ENCODE measurements at regions not wholly inside any gene's neighbourhood (a gene's known extent, or its start where the extent isn't known, plus 50 kb on each side); places are given as distances from the start of the nearest gene placed in this dataset.

DNA sequence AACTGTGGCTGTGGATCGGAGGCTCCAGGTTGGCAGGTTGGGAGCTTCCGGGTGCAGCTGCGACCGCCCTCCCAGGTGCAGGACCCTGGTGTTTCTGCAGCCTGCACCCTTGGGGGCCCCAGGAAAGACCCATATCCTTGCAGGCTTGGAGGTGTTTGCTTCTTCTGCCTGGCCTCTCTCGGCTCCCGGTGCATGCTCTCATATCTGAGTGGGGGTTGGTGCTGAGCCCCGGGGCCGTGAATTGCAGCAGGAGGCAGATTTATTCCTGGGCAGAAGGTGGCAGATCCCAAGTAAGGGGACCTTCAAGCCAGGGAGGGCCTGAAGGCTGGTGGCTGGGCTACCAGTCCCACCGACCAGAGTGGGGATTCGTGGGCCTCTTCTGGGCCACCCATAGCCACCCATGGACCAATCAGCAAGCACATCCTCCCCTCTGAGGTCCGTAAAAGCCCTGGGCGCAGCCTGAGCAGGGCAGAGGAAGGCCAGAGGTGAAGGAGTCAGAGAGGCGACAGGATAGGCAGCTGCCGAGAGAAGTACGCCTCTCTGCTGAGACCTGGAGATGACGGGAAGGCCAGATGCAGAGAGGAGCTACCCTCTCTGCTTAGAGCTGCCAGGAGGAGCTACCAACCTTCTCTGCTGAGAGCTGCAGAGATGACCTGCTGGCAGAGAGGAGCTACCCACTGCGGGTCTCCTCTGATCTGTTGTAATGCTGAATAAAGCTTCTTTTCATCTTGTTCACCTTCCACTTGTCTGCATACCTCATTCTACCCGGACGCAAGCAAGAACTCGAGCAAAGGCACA lies 1279.0 kb upstream of the LRRTM1 start:
- no peaks in the 10 kb centered on the region for H3K27me3 ChIP-seq (ENCODE audit: control insufficient read depth, low read length)
- no peaks in the 10 kb centered on the region for H3F3A ChIP-seq (ENCODE audit: control insufficient read depth, insufficient read depth)
- no peaks in the 10 kb centered on the region for H3K9me3 ChIP-seq (ENCODE audit: control insufficient read depth, insufficient read depth, low read length)
- H3K4me3 ChIP-seq (ENCODE audit: low read length): no peak overlapping the region
- TF ChIP-seq, protein P1, sequence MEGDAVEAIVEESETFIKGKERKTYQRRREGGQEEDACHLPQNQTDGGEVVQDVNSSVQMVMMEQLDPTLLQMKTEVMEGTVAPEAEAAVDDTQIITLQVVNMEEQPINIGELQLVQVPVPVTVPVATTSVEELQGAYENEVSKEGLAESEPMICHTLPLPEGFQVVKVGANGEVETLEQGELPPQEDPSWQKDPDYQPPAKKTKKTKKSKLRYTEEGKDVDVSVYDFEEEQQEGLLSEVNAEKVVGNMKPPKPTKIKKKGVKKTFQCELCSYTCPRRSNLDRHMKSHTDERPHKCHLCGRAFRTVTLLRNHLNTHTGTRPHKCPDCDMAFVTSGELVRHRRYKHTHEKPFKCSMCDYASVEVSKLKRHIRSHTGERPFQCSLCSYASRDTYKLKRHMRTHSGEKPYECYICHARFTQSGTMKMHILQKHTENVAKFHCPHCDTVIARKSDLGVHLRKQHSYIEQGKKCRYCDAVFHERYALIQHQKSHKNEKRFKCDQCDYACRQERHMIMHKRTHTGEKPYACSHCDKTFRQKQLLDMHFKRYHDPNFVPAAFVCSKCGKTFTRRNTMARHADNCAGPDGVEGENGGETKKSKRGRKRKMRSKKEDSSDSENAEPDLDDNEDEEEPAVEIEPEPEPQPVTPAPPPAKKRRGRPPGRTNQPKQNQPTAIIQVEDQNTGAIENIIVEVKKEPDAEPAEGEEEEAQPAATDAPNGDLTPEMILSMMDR (IDR thresholded peaks at IDR 0.05; ENCODE audit: low read depth, low read length, poor library complexity, severe bottlenecking): no peak
- TF ChIP-seq EZH2phosphoT487 (IDR thresholded peaks at IDR 0.05; ENCODE audit: borderline replicate concordance, low read length): no peak
- H4K20me1 ChIP-seq (ENCODE audit: control insufficient read depth, insufficient read depth, low read depth, low read length): no peaks in the 10 kb centered on the region
- H3K36me3 ChIP-seq (ENCODE audit: control insufficient read depth, low read length): no peaks in the 10 kb centered on the region
- H3K4me1 ChIP-seq (ENCODE audit: control insufficient read depth, low read length): no peaks in the 10 kb centered on the region
- no peaks in the 10 kb centered on the region for H3K79me2 ChIP-seq (ENCODE audit: control insufficient read depth, low read length)
- H3K27ac ChIP-seq (ENCODE audit: low read depth, low read length): no peak overlapping the region
- H3K4me2 ChIP-seq (ENCODE audit: low read length): no peak overlapping the region
- H3K9me2 ChIP-seq (replicated peaks; ENCODE audit: control insufficient read depth, low read length): no peaks in the 10 kb centered on the region; the same call in 1 of the 2 replicates

DNA sequence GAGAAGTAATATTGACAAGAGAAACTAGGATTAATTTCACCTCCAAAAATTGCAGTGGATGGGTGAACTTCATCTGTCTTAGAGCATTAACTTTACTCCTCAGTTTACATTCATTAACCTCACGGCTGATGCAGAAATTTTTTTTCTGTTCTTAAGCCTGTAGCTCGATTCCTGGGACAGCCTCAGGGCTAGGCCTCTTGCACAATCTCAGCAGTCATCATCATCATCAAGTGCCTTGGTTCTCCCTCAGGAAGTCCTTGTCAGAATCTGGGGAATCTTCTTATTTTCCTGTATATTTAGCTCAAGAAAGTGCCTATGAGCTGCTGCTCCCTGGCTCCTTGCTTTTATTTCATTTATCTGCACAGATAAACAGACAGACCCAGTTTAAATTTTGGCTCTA lies 1272.2 kb upstream of the LRRTM1 start:
- H4K20me1 ChIP-seq (ENCODE audit: control insufficient read depth, insufficient read depth, low read depth, low read length): no peaks in the 10 kb centered on the region
- no peak overlapping the region for H3K4me2 ChIP-seq (ENCODE audit: low read length)
- H3F3A ChIP-seq (ENCODE audit: control insufficient read depth, insufficient read depth): no peaks in the 10 kb centered on the region
- no peaks in the 10 kb centered on the region for H3K27me3 ChIP-seq (ENCODE audit: control insufficient read depth, low read length)
- no peaks in the 10 kb centered on the region for H3K9me3 ChIP-seq (ENCODE audit: control insufficient read depth, insufficient read depth, low read length)
- H3K4me3 ChIP-seq (ENCODE audit: low read length): no peak overlapping the region
- H3K9me2 ChIP-seq (replicated peaks; ENCODE audit: control insufficient read depth, low read length): no peaks in the 10 kb centered on the region; the same call in 1 of the 2 replicates
- no peaks in the 10 kb centered on the region for H3K79me2 ChIP-seq (ENCODE audit: control insufficient read depth, low read length)
- no peaks in the 10 kb centered on the region for H3K36me3 ChIP-seq (ENCODE audit: control insufficient read depth, low read length)
- no peak for TF ChIP-seq EZH2phosphoT487 (IDR thresholded peaks at IDR 0.05; ENCODE audit: borderline replicate concordance, low read length)
- TF ChIP-seq, protein P1 (IDR thresholded peaks at IDR 0.05; ENCODE audit: low read depth, low read length, poor library complexity, severe bottlenecking): no peak
- H3K27ac ChIP-seq (ENCODE audit: low read depth, low read length): no peak overlapping the region
- no peaks in the 10 kb centered on the region for H3K4me1 ChIP-seq (ENCODE audit: control insufficient read depth, low read length)

DNA sequence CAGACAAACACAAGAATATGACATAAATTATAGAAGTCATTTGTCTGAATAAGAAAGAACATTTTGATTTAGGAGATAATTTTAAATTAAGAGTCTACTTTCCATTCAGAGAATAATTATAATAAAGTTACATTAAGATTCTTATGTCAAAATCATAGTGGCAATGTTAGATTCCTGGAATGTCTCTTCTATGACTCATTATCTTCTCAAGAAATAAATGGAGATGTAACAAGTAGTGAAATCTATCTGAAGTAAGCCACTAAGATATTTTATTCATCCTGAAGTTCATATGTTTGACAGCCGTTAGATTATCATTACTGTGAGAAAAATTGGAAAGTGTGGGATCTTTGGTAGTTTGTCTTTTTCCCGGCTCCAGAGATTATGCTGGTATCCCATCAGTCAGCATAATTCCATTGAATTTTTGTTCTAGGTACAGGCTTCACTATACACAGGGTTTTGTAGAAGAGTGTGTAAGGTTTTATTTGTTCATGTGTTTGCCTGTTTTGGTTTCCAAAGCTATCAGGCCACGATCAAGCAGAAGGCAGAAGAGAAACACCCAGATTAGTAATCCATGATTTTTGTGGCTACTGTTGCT lies 1246.6 kb upstream of the LRRTM1 start:
- H3K36me3 ChIP-seq (ENCODE audit: control insufficient read depth, low read length): no peaks in the 10 kb centered on the region
- H3K9me3 ChIP-seq (ENCODE audit: control insufficient read depth, insufficient read depth, low read length): no peaks in the 10 kb centered on the region
- no peak overlapping the region for H3K27ac ChIP-seq (ENCODE audit: low read depth, low read length)
- H3K79me2 ChIP-seq (ENCODE audit: control insufficient read depth, low read length): no peaks in the 10 kb centered on the region
- H3K4me3 ChIP-seq (ENCODE audit: low read length): no peak overlapping the region
- H3K27me3 ChIP-seq (ENCODE audit: control insufficient read depth, low read length): no peaks in the 10 kb centered on the region
- no peaks in the 10 kb centered on the region for H4K20me1 ChIP-seq (ENCODE audit: control insufficient read depth, insufficient read depth, low read depth, low read length)
- no peak overlapping the region for H3K4me2 ChIP-seq (ENCODE audit: low read length)
- no peaks in the 10 kb centered on the region for H3K9me2 ChIP-seq (replicated peaks; ENCODE audit: control insufficient read depth, low read length)
- H3K4me1 ChIP-seq (ENCODE audit: control insufficient read depth, low read length): no peaks in the 10 kb centered on the region
- no peak for TF ChIP-seq EZH2phosphoT487 (IDR thresholded peaks at IDR 0.05; ENCODE audit: borderline replicate concordance, low read length)
- TF ChIP-seq, protein P1 (IDR thresholded peaks at IDR 0.05; ENCODE audit: low read depth, low read length, poor library complexity, severe bottlenecking): no peak
- H3F3A ChIP-seq (ENCODE audit: control insufficient read depth, insufficient read depth): no peaks in the 10 kb centered on the region

Measured in DOHH2 (cell line).